ENCODE measurements at regions not wholly inside any gene's neighbourhood (a gene's known extent, or its start where the extent isn't known, plus 50 kb on each side); places are given as distances from the start of the nearest gene placed in this dataset.

DNA sequence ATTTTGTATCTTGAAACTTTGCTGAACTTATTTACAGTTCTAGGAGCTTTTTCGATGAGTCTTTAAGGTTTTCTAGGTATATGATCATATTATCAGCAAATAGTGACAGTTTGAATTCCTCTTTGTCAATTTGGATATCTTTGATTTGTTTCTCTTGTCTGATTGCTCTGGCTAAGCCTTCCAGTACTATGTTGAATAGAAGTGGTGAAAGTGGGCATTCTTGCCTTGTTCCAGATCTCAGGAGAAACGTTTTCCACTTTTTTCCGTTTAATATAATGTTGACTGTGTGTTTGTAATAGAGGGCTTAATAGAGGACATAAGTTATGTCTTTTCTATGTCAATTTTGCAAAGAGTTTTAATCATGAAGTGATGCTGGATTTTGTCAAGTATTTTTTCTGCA lies 124.3 kb downstream of the ZNF280B start:
- DNase-seq (ENCODE audit: low read depth in 2 of 2): no peak
- Histone ChIP-seq H3K9me3 (ENCODE audit: control insufficient read depth, insufficient read depth, low read depth, low read length) (no peaks in the 10 kb centered on the region), H3K27me3 (ENCODE audit: control insufficient read depth, insufficient read depth, low read length) (no peaks in the 10 kb centered on the region), H4K20me1 (ENCODE audit: control insufficient read depth, extremely low read depth, insufficient read depth, low read length) (no peaks in the 10 kb centered on the region), H2AFZ (ENCODE audit: low read length) (no peak overlapping the region), H3K9ac (ENCODE audit: insufficient read depth, low read length) (no peak overlapping the region), H3K4me2 (ENCODE audit: extremely low read depth, insufficient read depth, low read length) (no peak overlapping the region), H3K4me3 (replicated peaks in 1 of 4; ENCODE audit: control extremely low read depth in 1 of 4, insufficient read depth in 1 of 4, low read depth in 3 of 4, low read length in 4 of 4) (no peak overlapping the region), H3K79me2 (ENCODE audit: control insufficient read depth, insufficient read depth, low read length) (no peaks in the 10 kb centered on the region), H3K4me1 (ENCODE audit: control insufficient read depth, extremely low read depth, insufficient read depth, low read length) (no peaks in the 10 kb centered on the region), H3K36me3 (ENCODE audit: control insufficient read depth, insufficient read depth, low read length) (no peaks in the 10 kb centered on the region), H3K27ac (ENCODE audit: insufficient read depth, low read length) (no peak overlapping the region)
- TF ChIP-seq, protein P1, sequence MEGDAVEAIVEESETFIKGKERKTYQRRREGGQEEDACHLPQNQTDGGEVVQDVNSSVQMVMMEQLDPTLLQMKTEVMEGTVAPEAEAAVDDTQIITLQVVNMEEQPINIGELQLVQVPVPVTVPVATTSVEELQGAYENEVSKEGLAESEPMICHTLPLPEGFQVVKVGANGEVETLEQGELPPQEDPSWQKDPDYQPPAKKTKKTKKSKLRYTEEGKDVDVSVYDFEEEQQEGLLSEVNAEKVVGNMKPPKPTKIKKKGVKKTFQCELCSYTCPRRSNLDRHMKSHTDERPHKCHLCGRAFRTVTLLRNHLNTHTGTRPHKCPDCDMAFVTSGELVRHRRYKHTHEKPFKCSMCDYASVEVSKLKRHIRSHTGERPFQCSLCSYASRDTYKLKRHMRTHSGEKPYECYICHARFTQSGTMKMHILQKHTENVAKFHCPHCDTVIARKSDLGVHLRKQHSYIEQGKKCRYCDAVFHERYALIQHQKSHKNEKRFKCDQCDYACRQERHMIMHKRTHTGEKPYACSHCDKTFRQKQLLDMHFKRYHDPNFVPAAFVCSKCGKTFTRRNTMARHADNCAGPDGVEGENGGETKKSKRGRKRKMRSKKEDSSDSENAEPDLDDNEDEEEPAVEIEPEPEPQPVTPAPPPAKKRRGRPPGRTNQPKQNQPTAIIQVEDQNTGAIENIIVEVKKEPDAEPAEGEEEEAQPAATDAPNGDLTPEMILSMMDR (conservative IDR thresholded peaks at IDR 0.05 in 1 of 2, IDR thresholded peaks at IDR 0.05 in 1 of 2; ENCODE audit: low read depth in 1 of 2, low read length in 2 of 2): no peak
- no peak for TF ChIP-seq EZH2 (IDR thresholded peaks at IDR 0.05; ENCODE audit: low read length, missing control alignments)

DNA sequence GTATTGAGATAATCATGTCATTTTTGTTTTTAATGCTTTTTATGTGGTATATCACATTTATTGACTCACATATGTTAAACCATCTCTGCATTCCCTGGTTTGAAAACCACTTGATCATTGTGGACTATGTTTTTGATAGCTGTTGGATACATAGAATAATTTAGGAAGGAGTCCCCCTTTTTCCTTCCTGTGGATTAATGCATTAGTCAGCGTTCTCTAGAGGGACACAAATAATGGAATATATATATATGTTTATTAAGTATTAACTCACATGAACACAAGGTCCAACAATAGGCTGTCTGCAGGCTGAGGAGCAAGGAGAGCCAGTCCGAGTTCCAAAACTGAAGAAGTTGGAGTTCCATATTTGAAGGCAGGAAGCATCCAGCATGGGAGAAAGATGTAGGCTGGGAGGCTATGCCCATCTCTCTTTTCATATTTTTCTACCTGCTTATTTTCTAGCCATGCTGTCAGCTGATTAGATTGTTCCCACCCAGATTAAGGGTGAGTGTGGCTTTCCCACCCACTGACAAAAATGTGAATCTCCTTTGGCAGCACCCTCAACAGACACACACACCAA lies 123.8 kb downstream of the ZNF280B start:
- H3K27me3 ChIP-seq (ENCODE audit: control insufficient read depth, insufficient read depth, low read length): no peaks in the 10 kb centered on the region
- no peaks in the 10 kb centered on the region for H4K20me1 ChIP-seq (ENCODE audit: control insufficient read depth, extremely low read depth, insufficient read depth, low read length)
- no peaks in the 10 kb centered on the region for H3K4me1 ChIP-seq (ENCODE audit: control insufficient read depth, extremely low read depth, insufficient read depth, low read length)
- H2AFZ ChIP-seq (ENCODE audit: low read length): no peak overlapping the region
- no peak overlapping the region for H3K27ac ChIP-seq (ENCODE audit: insufficient read depth, low read length)
- no peak overlapping the region for H3K4me3 ChIP-seq (replicated peaks in 1 of 4; ENCODE audit: control extremely low read depth in 1 of 4, insufficient read depth in 1 of 4, low read depth in 3 of 4, low read length in 4 of 4)
- TF ChIP-seq EZH2 (IDR thresholded peaks at IDR 0.05; ENCODE audit: low read length, missing control alignments): no peak
- TF ChIP-seq, protein P1 (conservative IDR thresholded peaks at IDR 0.05 in 1 of 2, IDR thresholded peaks at IDR 0.05 in 1 of 2; ENCODE audit: low read depth in 1 of 2, low read length in 2 of 2): no peak
- H3K36me3 ChIP-seq (ENCODE audit: control insufficient read depth, insufficient read depth, low read length): no peaks in the 10 kb centered on the region
- no peak overlapping the region for H3K9ac ChIP-seq (ENCODE audit: insufficient read depth, low read length)
- H3K4me2 ChIP-seq (ENCODE audit: extremely low read depth, insufficient read depth, low read length): no peak overlapping the region
- no peaks in the 10 kb centered on the region for H3K9me3 ChIP-seq (ENCODE audit: control insufficient read depth, insufficient read depth, low read depth, low read length)
- H3K79me2 ChIP-seq (ENCODE audit: control insufficient read depth, insufficient read depth, low read length): no peaks in the 10 kb centered on the region
- DNase-seq (ENCODE audit: low read depth in 2 of 2): no peak

DNA sequence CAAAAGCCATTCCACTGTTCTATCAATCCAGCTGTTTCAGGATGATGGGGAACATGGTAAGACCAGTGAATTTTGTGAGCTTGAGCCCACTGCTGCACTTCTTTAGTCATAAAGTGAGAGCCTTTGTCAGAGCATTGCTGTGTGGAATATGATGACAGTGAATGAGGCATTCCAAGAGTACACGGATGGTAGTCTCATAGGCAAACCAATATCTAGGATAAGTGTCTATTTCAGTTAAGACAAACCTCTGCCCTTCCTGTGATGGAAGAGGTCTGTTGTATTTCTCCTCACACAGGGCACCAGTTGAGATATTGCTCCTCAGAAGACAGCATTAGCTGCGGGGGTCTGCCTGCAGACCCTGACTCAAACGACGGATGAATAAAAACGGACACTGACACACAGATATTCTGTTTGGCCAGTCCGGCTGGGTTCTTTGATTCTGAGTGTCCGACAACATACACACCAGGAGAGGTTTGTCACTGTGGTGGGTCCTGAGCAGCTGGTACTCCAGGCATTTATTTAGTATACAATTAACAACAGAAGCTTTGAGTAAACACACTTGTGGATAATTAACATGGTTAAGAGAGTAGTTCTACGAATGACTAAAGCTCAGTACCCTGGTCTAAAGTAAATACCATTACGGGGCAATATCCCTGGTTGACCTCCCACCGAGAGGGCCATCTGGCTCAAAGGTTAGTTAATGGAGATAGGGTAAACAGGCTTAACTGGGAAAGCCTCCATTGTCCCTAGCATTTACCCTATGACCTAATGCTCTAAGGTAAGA lies 121.7 kb downstream of the ZNF280B start:
- TF ChIP-seq EZH2 (IDR thresholded peaks at IDR 0.05; ENCODE audit: low read length, missing control alignments): no peak
- TF ChIP-seq, protein P1 (conservative IDR thresholded peaks at IDR 0.05 in 1 of 2, IDR thresholded peaks at IDR 0.05 in 1 of 2; ENCODE audit: low read depth in 1 of 2, low read length in 2 of 2): no peak
- H3K9ac ChIP-seq (ENCODE audit: insufficient read depth, low read length): no peak overlapping the region
- no peaks in the 10 kb centered on the region for H3K79me2 ChIP-seq (ENCODE audit: control insufficient read depth, insufficient read depth, low read length)
- H3K27ac ChIP-seq (ENCODE audit: insufficient read depth, low read length): no peak overlapping the region
- H3K4me1 ChIP-seq (ENCODE audit: control insufficient read depth, extremely low read depth, insufficient read depth, low read length): no peaks in the 10 kb centered on the region
- H3K36me3 ChIP-seq (ENCODE audit: control insufficient read depth, insufficient read depth, low read length): no peaks in the 10 kb centered on the region
- no peaks in the 10 kb centered on the region for H4K20me1 ChIP-seq (ENCODE audit: control insufficient read depth, extremely low read depth, insufficient read depth, low read length)
- H3K4me3 ChIP-seq (replicated peaks in 1 of 4; ENCODE audit: control extremely low read depth in 1 of 4, insufficient read depth in 1 of 4, low read depth in 3 of 4, low read length in 4 of 4): no peak overlapping the region
- no peak overlapping the region for H2AFZ ChIP-seq (ENCODE audit: low read length)
- H3K27me3 ChIP-seq (ENCODE audit: control insufficient read depth, insufficient read depth, low read length): no peaks in the 10 kb centered on the region
- H3K4me2 ChIP-seq (ENCODE audit: extremely low read depth, insufficient read depth, low read length): no peak overlapping the region
- DNase-seq (ENCODE audit: low read depth in 2 of 2): no peak
- H3K9me3 ChIP-seq (ENCODE audit: control insufficient read depth, insufficient read depth, low read depth, low read length): no peaks in the 10 kb centered on the region

Data from fibroblast of lung (primary cell).